Renal pelvis (tissue), 1 donor: ENCODE measurements at regions not wholly inside any gene's neighbourhood (a gene's known extent, or its start where the extent isn't known, plus 50 kb on each side); places are given as distances from the start of the nearest gene placed in this dataset.

ENCODE experiments used
- DNase-seq: peaks from one replicate; pipeline ENCODE4 v3.0.0-alpha.2; 2013

DNA sequence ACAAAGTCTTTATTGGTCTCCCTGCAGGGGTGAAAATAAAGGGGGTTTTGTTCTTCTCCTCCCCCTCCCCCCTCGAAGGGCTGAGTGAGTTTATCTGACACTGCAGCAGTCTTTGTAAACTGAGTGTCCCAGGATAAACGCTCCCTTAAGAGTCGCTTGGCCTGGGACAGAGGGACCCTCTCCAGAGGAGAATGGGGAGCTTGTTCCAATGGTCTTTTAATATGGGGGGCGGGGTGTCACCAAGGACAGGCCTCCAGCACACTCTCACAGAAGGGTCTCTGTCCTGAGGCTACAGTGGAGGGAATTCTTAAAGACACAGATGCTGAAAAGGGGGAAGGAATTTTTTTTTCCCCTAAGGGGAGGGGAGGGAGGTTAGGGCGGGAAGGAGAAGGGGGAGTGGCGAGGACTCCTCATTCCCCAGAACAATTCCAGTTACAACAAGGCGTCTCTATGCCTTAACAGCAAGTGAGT is 455.5 kb downstream of the SOX9 start:
- no peak for DNase-seq

DNA sequence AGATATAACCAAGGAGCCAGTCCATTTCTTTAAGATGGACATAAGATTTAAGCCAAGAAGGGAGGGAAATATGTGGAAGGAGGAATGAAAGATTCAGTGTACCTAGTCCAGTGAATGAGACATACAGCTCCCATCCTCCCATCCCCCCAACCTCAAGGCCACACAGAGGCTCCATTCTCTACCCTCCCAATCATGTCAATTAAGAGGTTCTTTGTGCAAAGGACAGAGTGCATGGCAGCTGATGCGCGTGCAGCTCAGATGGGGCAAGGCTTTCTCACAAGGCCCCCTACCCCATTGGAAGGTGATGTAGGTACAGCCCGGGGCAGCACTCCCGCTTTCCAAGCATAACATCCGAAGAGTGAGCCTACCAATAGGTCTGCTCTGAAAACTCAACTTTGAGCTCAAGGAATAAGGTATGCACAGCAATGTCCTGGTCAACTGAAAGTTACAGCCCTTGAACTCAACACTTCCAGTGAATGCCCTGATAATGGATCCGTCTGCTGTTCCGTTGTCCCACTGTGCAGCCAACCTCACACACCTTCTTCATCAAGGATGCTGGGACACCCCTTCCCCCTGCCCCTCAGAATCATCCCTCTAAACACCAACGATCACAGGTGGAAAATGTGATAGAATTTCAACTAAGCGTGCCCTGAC is 458.1 kb downstream of the SOX9 start:
- DNase-seq, result no peak

DNA sequence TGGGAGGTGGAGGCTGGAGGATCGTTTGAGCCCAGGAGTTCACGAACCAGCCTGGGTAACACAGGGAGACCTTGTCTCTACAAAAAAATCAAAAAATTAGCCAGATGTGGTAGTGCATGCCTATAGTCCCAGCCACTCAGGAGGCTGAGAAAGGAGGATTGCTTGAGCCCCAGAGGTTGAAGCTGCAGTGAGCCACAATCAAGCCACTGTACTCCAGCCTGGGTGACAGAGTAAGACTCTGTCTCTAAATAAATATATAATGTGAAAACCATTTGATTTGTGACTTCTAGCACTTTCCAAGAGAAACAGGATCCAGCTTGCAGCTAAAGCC is 459.1 kb downstream of the SOX9 start:
- DNase-seq, result no peak

DNA sequence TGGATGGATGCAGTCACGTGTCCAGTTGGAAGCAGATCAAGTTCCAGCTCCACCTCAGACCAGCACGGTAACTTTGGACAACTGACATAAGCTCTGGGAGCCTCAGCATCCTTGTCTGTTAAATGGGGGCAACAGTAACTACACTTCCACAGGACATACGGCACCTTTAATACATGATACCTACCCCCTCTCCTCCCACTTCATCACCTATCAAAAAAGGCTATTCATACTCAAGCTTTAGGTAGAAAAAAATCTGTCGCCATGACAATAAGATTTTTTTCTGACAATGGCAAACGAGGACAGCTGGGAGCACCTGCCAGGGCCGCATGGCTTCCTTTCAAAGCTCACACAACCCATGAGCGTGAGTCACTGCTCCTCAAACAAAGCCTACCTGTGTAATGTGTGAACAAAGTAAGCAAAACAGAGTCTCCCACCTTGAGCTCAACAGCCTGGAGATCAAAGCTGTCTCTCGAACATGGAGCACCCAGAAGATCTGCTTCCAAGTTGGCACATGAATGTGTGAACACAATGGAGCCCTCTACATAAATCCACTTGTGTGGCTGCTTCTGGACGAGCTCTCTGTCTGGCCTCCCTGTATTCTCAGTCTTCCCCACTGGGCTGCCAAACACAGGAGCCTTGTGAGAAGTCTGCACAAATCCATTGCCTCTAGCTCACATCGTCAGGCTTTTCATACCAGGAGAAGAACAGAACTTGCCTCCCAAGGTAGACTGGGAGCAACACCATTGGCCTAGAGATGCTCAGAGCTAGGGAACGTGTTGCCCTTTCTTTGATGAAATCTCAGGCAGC is 459.7 kb downstream of the SOX9 start:
- DNase-seq, result no peak

DNA sequence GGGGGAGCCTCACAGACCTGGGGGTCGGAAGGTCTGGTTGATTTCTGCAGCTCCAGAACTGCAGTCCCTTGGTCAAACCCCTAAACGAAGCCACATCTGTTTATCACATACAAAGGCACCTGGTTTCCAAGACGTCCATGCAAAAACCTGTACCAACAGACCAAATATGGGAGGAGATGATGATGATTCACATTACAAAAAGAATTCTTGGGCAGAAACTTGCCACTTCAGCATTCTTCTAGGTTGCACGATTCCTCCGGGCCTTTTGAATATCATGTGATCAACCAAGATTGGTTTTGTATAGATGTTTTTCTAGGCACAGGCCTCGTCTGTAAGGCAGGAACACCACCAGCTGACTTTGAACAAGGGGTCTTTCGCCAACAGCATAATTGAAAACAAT is 466.3 kb downstream of the SOX9 start:
- DNase-seq, result no peak

DNA sequence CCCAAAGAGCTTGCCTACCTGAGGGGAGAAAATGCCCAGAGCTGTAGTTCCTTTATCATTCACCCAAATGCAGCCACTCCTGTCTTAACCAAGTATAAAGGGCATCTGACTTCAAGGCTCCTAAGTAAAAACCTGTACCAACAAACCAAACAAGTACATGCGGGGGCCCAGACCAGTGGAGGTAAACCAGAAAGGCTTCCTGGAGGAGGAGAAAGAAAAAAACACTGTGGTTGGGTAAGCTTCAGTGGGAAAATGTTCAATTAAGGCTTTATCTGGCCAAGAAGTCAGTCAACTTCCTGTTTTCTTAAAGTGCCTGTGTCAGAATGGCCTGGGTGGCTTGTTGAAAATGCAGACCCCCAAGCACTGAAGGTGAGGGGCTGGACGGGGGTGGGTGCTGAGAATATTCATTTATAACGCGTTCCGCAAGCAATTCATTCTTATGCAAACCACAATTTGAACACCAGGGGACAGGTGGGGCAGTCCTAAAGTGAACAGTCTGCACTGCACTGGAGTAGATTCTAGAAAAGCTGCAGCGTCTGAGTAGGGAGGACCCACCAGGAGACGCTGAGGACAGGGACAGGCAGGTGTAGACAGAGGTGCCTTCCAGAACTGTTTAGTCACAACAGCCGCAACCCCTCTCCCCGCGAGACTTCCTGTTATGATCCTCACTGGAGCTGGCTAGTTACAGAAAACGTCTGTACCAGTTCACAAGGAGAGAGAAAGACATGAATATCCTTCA is 467.1 kb downstream of the SOX9 start:
- DNase-seq, result no peak

DNA sequence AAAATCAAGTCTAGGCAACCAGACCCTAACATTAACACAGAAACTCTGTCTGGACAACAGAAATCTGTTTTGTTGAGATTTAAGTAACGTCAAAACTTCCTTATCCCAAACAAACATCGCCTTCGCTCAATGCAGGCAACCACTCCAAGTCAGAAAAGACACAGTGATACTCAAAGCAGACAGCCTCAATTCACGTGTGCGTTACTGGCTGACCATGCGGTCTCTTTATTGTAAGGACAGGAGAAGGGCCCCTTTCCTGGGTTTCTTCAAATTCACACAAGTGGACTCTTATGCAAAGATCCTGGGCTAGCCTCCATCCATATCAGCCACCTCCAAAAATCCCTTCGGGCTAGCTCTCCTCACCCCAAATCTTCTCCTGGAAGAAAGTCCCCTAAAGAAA is 467.7 kb downstream of the SOX9 start:
- DNase-seq, result no peak

DNA sequence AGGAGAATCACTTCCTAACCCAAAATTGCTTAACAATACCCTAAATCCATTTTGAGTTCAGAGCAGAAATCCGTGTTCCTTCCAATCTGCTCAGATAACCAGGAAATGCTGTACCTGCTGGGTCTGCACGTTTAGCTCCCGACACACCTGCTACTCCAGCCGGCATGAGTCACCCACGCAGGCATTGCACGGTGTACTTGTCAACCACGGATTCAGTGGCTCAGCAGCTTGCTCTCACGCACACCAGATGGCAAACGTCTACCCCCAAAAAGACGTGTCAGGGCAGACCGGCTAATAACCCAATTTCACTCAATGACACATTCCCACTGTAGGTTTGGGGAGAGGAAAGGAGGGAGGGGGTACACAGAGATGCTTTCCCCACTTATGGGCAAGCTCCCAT is 468.1 kb downstream of the SOX9 start:
- no peak for DNase-seq

DNA sequence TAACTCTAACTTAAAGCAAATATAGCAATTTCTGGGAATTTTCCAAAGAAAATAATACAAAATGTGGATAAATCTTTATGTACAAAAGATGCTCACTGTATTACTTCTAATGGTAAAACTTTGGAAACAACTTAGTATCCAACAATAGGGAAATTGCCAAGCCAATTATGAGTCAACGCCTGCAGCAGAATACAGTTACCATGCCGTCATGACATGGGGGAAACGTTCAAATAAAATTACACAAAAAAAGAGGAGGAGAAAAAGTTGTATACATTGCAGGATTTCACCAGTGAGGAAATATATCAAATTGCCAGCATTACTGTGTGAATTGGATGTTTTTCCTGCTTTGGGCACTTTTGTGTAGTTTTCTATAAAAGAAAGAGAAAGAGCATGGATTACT is 469.6 kb downstream of the SOX9 start:
- no peak for DNase-seq

DNA sequence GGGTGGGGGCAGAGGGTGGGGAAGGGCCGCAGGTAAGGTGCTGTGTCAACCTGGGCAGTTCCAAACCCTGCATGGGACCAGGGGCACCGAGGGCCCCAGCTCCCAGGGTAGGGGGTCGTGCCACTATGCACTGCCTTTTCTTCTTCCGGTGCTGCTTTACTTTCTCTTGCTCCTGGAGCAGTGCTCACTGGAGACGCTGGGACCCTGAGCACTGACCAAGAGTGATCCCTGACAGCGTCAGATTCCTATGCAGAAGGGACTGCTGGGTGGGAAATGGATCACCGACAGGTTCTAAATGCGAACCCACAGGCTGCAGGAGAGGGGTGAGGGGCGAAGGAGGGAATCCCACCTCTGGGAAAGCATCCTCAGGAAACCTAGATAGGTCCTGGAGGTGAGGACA is 470.1 kb downstream of the SOX9 start:
- no peak for DNase-seq

DNA sequence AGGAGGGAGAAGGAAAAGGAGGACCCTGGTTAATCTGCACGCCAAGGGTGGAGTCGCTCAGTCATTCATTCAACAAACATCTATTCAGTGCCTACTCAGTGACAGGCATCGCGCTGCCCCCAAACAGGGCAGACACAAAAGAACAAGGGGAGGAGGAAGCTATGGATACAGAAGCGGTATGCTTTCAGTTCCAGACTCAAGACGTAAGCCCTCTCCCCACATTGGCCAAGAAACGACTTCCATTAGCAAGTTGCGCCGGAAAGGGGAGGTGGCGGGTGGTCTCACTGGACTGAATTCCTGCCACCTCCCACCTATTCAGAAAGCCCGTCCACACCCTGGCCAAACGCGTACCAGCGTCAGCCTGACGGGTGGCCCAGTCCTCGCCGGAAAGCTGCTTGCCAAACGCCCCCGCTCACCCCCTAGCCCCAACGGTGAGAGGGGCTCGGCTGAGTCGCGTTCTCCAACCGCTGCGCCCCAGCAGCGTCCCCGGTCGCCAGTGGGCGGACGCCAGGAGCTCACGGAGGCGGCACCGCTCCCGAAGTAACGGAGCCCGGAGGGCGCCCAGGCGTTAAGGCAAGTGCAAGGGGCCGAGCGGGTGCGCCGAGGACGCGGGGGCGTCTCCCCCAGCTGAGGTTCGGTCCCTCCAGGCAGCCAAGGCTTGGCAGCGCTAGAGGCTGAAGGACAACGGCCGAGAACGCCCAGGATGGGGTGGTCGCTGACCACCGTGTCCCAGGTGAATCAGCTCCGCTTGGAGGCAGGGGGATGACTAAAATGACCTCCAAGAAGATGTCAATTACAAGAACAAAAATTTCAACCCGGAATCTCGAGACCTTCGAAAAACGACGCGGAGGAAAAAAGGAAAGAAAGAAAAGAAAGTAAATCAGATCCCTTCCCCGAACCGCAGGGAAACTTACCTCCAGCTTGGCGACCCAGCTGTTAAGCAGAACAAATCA is 470.7 kb downstream of the SOX9 start:
- no peak for DNase-seq

DNA sequence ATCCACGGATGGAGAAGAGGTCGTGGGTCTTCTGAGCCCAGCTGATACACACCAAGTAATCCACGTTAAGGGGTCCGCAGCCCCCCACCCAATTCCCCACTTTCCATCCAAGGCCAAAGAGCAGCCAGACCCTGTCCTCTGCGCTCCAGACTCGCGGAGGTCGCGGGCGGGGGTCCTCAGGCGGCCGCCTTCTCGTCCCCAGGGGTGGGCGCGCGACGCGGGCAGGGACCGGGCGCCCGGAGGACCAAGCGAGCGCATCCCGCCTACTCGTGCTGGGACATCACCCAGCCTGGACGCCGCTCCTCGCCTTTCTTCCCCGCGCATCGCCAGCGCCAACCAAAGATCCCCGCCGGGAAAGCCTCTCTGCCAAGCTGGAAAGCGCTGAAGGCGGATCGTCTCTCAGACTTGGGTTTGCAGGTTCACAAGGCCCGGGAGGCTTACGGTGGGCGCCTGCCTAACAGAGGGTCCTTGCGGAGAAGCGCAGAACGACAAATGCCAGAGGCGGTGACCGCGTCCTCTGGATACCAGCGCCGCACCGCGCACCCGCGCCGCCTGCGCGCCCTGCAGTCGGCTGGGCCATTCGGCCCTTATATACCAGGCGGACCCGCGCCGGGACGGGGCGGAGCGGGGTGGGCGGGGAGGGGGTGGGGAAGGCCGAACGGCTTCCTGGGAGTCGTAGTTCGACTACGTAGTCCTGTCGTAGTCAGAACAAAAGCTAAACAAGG is 471.6 kb downstream of the SOX9 start:
- DNase-seq, result peak; percentile 83

DNA sequence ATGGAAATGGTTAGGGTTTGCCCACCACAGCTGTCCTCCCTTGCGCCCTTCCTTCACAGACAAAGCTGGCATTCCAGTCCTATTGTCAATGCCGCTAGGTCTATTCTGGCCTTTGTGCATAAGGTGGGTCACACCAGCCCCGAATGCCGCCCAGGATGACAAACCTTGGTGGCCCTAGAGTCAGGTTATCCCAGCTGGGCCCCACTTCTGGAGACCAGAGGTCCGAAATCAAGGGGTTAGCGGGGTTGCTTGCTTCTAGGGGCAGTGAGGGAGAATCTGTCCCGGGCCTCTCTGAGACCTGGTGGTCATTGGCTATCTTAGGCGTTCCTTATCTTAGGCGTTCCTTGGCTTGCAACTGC is 472.1 kb downstream of the SOX9 start:
- no peak for DNase-seq

DNA sequence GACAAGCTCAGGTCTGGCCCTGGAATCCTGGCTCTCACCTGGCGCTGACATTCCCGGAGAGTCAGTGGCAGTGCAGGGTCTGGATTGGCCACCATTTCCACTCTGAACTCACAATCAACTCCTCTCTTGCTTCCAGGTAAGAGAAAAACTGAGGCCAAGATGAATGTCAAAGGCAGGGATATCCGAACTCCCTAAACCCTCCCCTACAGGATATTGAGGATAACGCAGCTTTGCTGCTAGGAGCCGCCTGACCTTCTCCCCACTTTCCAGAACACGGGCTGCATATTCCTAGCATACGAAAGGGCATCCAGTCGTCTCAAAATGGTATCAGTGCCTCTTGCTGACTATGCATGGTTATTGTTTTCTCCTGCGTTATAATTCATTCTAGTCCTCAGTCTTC is 473.4 kb downstream of the SOX9 start:
- no peak for DNase-seq
